DOHH2 (cell line): ENCODE measurements at regions not wholly inside any gene's neighbourhood (a gene's known extent, or its start where the extent isn't known, plus 50 kb on each side); places are given as distances from the start of the nearest gene placed in this dataset.

Source experiments
- H3F3A ChIP-seq: fragments of 200-600 bp; sonication (generic), shearing (Covaris generic); 2 replicates; pipeline ENCODE4 v1.6.0; 2016; ENCODE audit warnings: antibody characterized with exemption, mild to moderate bottlenecking; ENCODE audit not compliant: control insufficient read depth, insufficient read depth
- H3K27ac ChIP-seq: fragments of 200-600 bp; sonication (generic); 2 replicates; pipeline ENCODE4 v1.5.1; 2014; ENCODE audit warnings: low read depth, mild to moderate bottlenecking, low read length, moderate library complexity
- H3K27me3 ChIP-seq: fragments of 200-600 bp; sonication (generic); 2 replicates; pipeline ENCODE4 v1.6.1; 2014; ENCODE audit warnings: mild to moderate bottlenecking, low read length, mixed read lengths; ENCODE audit not compliant: control insufficient read depth
- H3K36me3 ChIP-seq: fragments of 200-600 bp; sonication (generic); 2 replicates; pipeline ENCODE4 v1.6.1; 2014; ENCODE audit warnings: mild to moderate bottlenecking, low read length, moderate library complexity, mixed read lengths; ENCODE audit not compliant: control insufficient read depth
- H3K4me1 ChIP-seq: fragments of 200-600 bp; sonication (generic); 2 replicates; pipeline ENCODE4 v1.6.1; 2014; ENCODE audit warnings: mild to moderate bottlenecking, low read length, mixed read lengths; ENCODE audit not compliant: control insufficient read depth
- H3K4me2 ChIP-seq: fragments of 200-600 bp; sonication (generic); 2 replicates; pipeline ENCODE4 v1.6.0; 2014; ENCODE audit warnings: mild to moderate bottlenecking, low read length, moderate library complexity
- H3K4me3 ChIP-seq: fragments of 200-600 bp; sonication (generic); 2 replicates; pipeline ENCODE4 v1.5.1; 2014; ENCODE audit warnings: mild to moderate bottlenecking, low read length, mixed read lengths
- H3K79me2 ChIP-seq: fragments of 200-600 bp; sonication (generic); 2 replicates; pipeline ENCODE4 v1.6.1; 2014; ENCODE audit warnings: mild to moderate bottlenecking, low read length, mixed read lengths; ENCODE audit not compliant: control insufficient read depth
- H3K9me2 ChIP-seq: fragments of 200-600 bp; sonication (generic); replicated peaks from 2 replicates; pipeline ENCODE4 v1.6.1; 2014; ENCODE audit warnings: mild to moderate bottlenecking, low read length, mixed read lengths; ENCODE audit not compliant: control insufficient read depth
- H3K9me3 ChIP-seq: fragments of 200-600 bp; sonication (generic); 2 replicates; pipeline ENCODE4 v1.6.1; 2014; ENCODE audit warnings: antibody characterized with exemption, low read length, mixed read lengths; ENCODE audit not compliant: control insufficient read depth, insufficient read depth
- H4K20me1 ChIP-seq: fragments of 200-600 bp; sonication (generic); 2 replicates; pipeline ENCODE4 v1.6.0; 2014; ENCODE audit warnings: low read depth, mild to moderate bottlenecking, antibody characterized with exemption, low read length, moderate library complexity; ENCODE audit not compliant: control insufficient read depth, insufficient read depth
- EZH2phosphoT487 ChIP-seq: fragments of 200-600 bp; sonication (generic); IDR thresholded peaks from 2 replicates; pipeline ENCODE4 v1.6.1; 2017; ENCODE audit warnings: borderline replicate concordance, mild to moderate bottlenecking, antibody characterized with exemption, low read length, moderate library complexity, mixed read lengths
- TF ChIP-seq, protein P1 (sequence below): fragments of 200-600 bp; sonication (generic); IDR thresholded peaks from one replicate; pipeline ENCODE4 v1.5.1; 2014; ENCODE audit warnings: antibody characterized with exemption, mild to moderate bottlenecking, low read depth, low read length; ENCODE audit not compliant: poor library complexity, severe bottlenecking

DNA sequence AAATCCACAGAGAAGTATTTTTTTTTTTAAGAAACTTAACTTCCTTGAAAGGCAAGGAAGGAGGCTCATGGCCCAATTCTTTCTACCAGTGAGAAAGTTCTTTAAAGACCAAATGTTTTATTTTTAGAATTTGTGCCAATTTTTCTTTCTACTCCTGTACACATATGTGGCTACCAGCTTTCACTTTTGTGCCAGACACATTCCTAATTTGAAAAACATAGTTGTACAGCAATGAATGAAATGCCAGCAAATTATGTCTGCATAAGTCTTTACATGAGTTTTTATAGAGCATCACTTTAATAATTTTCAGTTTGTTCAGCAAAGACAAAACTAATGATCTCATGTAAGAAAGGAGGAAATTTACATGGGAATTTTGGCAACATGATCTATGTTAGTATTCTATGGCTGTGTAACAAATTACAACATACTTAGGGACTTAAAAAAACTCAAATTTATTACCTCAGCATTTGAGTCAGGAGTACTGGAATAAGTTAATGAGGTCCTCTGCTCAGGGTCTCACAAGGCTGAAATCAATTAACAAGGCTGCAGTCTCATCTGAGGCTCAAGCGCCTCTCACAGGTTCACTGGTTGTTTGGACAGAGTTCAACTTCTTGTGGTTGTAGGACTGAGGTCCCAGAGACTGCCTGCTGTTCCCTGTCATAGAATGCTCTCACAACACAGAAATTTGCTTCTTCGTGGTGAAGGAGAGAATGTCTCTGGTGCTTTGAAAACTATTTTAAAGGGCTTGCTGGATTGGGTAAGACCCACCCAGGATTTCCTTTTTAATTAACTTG lies 678.2 kb upstream of the FAM241A start:
- TF ChIP-seq, protein P1, sequence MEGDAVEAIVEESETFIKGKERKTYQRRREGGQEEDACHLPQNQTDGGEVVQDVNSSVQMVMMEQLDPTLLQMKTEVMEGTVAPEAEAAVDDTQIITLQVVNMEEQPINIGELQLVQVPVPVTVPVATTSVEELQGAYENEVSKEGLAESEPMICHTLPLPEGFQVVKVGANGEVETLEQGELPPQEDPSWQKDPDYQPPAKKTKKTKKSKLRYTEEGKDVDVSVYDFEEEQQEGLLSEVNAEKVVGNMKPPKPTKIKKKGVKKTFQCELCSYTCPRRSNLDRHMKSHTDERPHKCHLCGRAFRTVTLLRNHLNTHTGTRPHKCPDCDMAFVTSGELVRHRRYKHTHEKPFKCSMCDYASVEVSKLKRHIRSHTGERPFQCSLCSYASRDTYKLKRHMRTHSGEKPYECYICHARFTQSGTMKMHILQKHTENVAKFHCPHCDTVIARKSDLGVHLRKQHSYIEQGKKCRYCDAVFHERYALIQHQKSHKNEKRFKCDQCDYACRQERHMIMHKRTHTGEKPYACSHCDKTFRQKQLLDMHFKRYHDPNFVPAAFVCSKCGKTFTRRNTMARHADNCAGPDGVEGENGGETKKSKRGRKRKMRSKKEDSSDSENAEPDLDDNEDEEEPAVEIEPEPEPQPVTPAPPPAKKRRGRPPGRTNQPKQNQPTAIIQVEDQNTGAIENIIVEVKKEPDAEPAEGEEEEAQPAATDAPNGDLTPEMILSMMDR = no peak
- TF ChIP-seq EZH2phosphoT487 = no peak
- H3K36me3 ChIP-seq = no peaks in the 10 kb centered on the region
- no peaks in the 10 kb centered on the region for H3K9me2 ChIP-seq
- H4K20me1 ChIP-seq = no peaks in the 10 kb centered on the region
- no peak overlapping the region for H3K4me2 ChIP-seq
- no peak overlapping the region for H3K4me3 ChIP-seq
- H3K27ac ChIP-seq = no peak overlapping the region
- H3K4me1 ChIP-seq = no peaks in the 10 kb centered on the region
- H3F3A ChIP-seq = no peaks in the 10 kb centered on the region
- no peaks in the 10 kb centered on the region for H3K27me3 ChIP-seq
- no peaks in the 10 kb centered on the region for H3K9me3 ChIP-seq
- H3K79me2 ChIP-seq = no peaks in the 10 kb centered on the region

DNA sequence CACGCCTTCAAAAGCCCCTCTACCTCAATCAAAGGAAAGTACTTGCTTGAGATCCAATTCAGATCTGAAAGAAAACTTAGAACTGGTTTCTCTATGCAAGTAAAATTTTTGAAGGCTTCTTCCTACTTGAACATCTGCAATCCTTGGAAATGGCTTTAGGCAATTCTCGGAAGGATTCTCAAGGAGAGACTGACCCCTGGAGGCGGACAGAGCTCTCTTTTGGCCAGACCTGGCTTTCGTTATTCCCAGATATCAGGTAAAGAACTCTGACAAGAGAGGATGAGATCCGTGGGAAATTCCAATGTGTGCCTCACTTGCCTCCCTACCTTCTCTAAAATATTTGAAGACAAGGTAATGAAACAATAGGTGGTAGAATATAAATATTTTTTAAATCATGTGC lies 670.3 kb upstream of the FAM241A start:
- Histone ChIP-seq H3K4me3 (no peak overlapping the region), H3K79me2 (no peaks in the 10 kb centered on the region), H3F3A (no peaks in the 10 kb centered on the region), H3K36me3 (no peaks in the 10 kb centered on the region), H3K9me3 (no peaks in the 10 kb centered on the region), H3K27ac (no peak overlapping the region), H3K4me2 (no peak overlapping the region), H3K4me1 (no peaks in the 10 kb centered on the region), H3K27me3 (no peaks in the 10 kb centered on the region), H3K9me2 (no peaks in the 10 kb centered on the region), H4K20me1 (no peaks in the 10 kb centered on the region)
- TF ChIP-seq, protein P1 = peak; percentile 17
- TF ChIP-seq EZH2phosphoT487 = no peak

DNA sequence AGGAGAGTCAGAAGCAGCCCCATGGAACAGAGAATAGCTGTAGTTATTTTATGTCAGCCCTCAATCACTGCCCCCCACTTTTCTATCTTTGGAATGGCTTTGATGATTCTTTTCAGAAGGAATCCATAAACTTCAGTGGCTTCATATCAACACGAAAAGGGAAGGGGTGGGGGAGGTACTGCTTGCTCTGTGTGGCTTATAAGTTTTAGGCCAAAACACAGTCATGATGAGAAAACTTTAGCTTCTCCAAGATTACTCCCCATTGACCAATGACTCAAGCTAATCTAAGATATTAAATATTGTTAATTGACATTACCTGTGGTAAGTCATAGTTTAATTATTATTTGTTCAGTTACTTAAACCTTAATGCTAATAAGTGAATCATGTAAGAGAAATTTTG lies 669.6 kb upstream of the FAM241A start:
- Histone ChIP-seq H3K9me3 (no peaks in the 10 kb centered on the region), H3K27ac (no peak overlapping the region), H3K4me1 (no peaks in the 10 kb centered on the region), H3K4me2 (no peak overlapping the region), H3F3A (no peaks in the 10 kb centered on the region), H4K20me1 (no peaks in the 10 kb centered on the region), H3K36me3 (no peaks in the 10 kb centered on the region), H3K79me2 (no peaks in the 10 kb centered on the region), H3K4me3 (no peak overlapping the region), H3K27me3 (no peaks in the 10 kb centered on the region), H3K9me2 (no peaks in the 10 kb centered on the region)
- TF ChIP-seq EZH2phosphoT487 = no peak
- TF ChIP-seq, protein P1 = no peak

DNA sequence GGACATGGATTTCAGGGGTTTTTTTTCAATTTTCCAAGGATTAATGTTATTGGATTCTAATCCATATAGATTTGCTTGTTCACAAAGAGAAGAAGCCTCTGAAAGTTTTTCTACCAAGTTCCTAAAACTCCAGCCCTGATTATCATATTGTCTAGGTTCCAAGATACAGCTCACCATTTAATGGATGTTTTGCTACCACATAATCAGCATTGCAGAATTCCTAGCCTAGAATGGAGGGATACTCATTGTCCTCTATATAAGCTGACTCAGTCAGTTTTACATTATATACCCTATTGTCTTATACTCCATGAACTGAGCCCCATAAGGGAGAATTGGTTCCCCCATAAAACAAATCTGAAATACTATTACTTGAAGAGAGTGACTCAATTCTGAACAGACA lies 664.7 kb upstream of the FAM241A start:
- Histone ChIP-seq H3K4me1 (no peaks in the 10 kb centered on the region), H4K20me1 (no peaks in the 10 kb centered on the region), H3K9me3 (no peaks in the 10 kb centered on the region), H3K4me3 (no peak overlapping the region), H3K36me3 (no peaks in the 10 kb centered on the region), H3K79me2 (no peaks in the 10 kb centered on the region), H3K9me2 (no peaks in the 10 kb centered on the region), H3K4me2 (no peak overlapping the region), H3K27ac (no peak overlapping the region), H3K27me3 (no peaks in the 10 kb centered on the region), H3F3A (no peaks in the 10 kb centered on the region)
- no peak for TF ChIP-seq EZH2phosphoT487
- TF ChIP-seq, protein P1 = no peak
